Skin epidermis (tissue), 12 donors: ENCODE measurements at regions not wholly inside any gene's neighbourhood (a gene's known extent, or its start where the extent isn't known, plus 50 kb on each side); places are given as distances from the start of the nearest gene placed in this dataset.

Source experiments
- H3K27ac ChIP-seq, 21 experiments: fragments of 200-600 bp; sonication (generic) in 11 of 21; one replicate each; pipeline ENCODE4 v1.5.0; 2020; ENCODE audit warnings: mild to moderate bottlenecking in 3 of 21, inconsistent platforms in 2 of 21, moderate library complexity in 2 of 21
- H3K4me3 ChIP-seq, 7 experiments: fragments of 200-600 bp; sonication (generic) in 2 of 7; one replicate each; pipeline ENCODE4 v1.5.0; 2020; ENCODE audit warnings: inconsistent platforms in 2 of 7, mild to moderate bottlenecking in 2 of 7, moderate library complexity in 1 of 7

DNA sequence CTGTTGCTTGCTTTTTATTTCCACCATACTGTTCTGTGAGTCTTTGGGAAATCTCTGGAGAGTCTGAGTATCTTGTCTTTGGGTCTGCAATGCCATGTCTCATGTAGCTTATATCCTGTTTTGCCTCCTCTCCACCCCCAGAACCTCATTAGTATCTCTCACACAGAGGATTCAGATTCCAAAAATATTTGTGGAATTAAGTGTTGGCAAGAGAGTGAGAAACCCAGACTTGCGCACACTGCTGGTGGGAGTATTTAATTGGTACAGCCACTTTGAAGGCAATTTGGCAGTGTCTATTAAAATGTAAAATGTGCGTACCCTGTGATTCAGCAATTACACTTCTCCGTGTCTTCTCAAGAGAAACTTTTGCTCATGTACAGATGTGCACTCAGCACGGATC, 68.6 kb downstream of the ZNF621 start:
- H3K27ac ChIP-seq = no peak overlapping the region
- no peak overlapping the region for H3K4me3 ChIP-seq

DNA sequence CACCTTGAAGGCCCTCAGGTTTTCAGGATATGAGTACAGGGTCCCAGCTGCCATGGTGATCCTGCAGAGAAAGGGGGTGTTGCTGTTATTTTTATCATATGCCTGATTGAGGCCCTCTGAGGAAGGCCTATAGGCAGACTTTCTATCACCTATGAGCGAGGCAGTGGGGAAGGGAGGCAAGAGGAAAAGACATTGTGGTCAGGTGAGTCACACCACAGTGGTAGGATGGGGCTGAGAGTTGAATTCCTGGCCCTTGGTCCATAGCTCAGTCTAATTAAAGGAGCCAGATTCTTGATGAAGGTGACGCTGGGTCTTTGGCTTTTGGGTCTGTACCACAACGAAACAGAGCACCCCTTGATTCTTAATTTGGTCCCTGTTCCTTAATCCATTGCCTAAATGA, 72.7 kb downstream of the ZNF621 start:
- no peak overlapping the region for H3K27ac ChIP-seq
- no peak overlapping the region for H3K4me3 ChIP-seq

DNA sequence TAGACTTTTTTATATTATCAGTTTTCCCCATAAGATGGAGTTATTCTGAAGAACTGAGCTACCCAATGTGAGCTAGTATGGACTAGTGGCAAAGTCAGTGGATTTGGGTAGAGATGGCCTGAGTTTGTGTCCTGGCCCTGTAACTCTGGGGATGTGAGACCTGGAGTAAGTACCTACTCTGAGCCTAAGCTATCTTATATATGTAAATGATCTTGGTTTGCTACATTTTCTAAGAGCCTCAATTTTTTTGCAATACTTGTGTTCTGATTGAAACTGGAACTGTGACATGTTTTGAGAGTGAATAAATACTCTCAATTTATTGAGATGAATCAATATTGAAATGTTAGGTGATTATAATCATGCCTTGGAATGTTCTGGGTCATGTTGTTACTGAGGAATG, 73.6 kb downstream of the ZNF621 start:
- no peak overlapping the region for H3K4me3 ChIP-seq
- no peak overlapping the region for H3K27ac ChIP-seq

DNA sequence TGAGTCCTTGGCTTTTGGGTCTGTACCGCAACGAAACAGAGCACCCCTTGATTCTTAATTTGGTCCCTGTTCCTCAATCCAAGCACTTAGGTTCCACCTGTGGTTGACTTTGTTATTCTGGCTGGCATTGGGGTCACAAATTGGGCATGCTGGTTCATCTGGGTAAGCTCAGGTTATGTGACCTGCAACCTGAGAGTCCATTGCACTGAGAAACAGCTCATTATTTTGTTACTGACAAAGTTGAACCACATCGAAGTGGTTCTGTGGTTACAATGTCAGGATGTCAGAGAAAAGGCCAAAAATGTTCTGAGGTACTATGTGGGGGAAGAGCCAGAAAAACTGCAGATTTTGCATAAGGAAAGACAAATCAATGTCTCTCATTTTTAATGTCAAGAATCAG, 74.2 kb downstream of the ZNF621 start:
- no peak overlapping the region for H3K27ac ChIP-seq
- no peak overlapping the region for H3K4me3 ChIP-seq

DNA sequence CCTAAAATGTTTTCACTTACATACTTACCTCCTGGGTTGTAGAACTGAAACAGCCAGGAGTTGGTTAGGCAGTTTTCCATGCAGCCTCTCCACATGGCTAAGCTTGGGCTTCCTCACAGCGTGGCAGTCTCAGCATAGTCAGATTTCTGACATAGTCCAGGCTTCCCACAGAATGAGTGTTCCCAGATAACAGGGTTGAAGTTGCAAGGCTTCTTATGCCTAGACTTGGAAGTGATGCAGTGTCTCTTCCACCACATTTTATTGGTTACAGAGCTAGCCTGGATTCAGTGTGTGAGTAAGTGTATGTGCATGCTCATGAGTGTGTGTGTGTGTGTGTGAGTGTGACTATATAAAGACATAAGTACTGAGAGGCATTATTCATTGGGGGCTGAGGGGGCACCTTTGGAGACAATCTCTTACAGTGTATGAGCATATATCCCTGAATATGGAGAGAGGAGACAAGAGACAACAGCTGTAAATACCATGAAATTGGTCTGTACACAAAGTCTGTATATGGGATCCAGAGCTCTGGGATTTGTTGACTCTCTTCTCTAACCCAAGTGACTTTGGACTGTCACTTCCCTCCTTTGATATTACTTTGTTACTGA, 78.1 kb downstream of the ZNF621 start:
- H3K4me3 ChIP-seq = no peak overlapping the region

DNA sequence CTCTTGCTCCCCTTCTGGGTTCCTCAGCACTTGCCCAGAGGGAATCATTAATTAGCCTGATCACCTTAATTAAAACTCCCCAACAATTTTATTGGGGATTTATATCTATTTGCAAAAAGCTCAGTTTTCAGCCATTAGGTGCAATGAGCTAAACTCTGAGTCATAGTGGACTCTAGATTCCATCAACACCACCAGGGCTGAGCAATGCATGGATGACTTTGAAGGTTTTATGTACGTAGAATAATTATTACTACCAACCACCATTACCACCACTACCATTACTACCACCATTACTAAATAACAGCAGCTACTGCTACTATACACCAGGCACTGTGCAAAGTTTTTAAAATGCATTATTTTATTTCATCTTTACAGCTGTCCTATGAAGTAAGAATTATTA, 81.2 kb downstream of the ZNF621 start:
- H3K4me3 ChIP-seq = no peak overlapping the region
- H3K27ac ChIP-seq = no peak overlapping the region

More for the DNA sequence above, 78.1 kb downstream of the ZNF621 start:
- no peak overlapping the region for H3K27ac ChIP-seq

DNA sequence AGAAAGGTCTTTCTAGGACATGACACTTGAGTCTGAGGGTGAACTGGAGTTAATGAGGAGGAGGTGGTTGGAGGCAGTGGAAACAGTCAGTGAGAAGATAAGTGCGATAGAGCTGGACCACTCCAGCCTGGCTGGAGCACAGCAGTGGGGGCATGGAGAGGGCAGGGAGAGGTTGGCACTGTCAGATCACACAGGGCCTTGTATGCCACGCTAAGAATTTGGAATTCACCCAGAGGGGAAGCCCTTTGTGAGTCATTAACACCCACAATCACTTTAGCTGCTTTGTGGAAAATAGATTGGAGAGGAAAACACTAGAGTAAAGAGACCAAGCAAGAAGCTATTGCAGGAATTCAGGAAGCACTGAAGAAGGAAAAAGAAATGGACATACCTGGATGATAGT, 83.3 kb downstream of the ZNF621 start:
- Histone ChIP-seq H3K4me3 (no peak overlapping the region), H3K27ac (no peak overlapping the region)

DNA sequence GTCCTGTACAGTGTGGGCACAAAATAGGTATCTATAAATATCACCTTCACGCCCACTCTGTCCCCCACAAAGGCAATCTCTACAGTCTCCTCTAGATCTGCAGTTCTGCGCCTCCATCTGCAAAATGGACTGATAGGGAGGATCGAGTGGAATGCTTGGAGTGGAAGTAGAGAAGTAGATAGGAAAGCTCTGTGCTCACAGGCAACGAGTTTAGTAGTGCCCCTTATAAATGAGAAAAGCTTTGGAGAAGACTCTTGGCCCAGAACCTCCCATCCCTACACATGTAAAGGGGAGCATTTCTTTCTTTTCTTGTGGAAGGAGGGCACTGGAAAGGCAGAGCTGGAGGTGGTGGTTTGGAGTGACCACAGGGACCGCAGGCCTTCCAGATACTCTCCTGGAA, 88.5 kb downstream of the ZNF621 start:
- no peak overlapping the region for H3K4me3 ChIP-seq
- H3K27ac ChIP-seq = no peak overlapping the region

DNA sequence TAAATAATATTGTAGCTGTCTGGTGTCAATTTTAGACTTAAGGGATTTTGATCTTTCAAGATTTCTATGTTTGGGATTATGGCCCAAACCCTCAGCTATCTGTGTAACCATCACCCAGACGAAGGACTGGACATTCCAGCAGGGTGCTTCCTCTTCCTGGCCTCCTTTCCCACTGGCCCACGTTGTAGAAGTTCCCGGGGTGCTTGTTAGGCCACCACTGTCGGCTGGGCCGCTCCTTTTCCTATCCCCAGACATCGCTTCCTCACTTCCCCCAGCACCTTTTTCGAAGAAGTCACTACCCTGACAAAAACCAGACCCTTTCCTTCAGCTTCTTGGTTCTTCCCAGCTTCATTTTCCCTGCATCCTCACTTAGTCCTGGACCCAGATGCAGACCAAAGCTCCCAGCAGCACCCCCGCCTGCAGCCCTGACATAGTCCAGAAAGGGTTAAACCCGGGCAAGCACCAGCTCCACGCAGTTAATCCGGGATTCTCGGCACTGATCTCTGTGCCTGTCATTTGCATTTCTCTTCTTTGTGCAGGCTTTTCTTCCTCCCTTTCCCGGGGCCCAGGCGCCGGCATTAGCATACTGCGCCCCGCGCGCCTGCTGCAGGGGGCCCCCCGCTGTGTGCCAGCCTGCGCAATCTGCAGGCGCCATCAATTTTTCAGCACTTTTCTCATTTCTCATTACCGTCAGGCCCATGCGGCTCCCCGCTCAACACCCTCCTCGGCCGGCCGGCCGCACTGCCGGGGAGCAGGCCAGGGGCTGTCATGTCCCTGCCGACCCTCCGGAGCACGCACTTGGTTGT, 90.6 kb downstream of the ZNF621 start:
- Histone ChIP-seq H3K27ac (no peak overlapping the region), H3K4me3 (peak overlapping the region in 1 of 7 experiments; percentile 6)

DNA sequence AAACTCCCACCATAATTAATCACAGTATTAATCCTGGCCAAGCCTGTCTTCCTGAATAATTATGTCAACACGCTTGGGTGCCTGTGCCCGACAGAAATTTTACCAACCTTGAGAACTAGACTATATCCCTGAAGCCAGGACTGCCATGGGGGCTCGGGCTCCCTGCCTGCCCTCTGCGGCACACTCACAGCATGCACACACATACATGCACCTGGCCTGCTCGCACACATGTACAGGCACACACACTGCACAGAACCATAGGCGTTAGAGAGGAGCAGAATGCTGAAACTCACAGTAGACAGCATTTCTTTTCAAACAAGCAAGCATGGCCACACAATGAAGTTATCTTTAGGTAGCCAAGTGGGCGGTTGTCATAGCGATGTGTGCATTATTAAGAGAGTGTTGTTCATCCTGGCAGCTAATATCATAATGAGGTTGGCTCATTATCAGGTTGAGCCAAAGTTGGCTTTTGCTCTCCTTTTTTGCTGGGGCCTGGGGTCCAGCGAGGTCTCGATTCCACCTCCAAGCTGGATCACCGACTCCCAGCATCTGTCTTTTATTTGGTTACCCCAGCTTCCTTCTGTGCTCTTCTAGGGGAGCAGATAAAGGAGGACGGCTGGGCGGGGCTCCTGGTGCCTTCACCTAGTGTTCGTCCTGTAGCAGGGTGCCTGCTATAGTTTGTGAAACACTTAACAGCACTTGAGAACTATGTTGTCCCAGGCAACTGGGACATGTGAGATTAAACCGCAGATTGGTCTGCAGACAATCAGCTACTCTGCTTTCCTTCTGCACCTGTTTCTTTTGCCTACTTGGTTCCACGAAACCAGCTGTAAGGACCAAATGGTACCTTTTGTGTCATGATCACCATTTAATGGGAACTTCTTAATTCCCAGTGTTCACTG, 91.4 kb downstream of the ZNF621 start:
- peak overlapping the region in 1 of 7 experiments; percentile 6 for H3K4me3 ChIP-seq
- no peak overlapping the region for H3K27ac ChIP-seq

DNA sequence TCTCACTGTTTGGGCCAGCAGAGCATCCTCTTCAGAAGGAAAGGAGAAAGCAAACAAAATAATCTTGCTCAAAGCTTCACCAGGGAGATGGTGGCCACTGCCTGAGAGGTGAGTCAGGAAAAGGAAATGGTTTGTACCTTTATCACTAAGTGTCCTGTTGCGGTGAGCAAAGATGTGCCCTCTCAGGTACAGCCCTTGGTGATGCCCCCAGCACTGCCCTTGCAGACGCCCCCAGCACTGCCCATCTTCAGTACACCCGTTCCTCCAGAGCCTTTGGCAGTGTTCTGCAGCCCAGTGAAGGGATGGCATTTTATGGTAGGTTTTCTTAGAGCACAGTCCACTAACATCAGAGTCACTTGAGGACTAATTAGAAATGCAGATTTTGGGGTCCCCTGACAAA, 92.3 kb downstream of the ZNF621 start:
- Histone ChIP-seq H3K27ac (no peak overlapping the region), H3K4me3 (no peak overlapping the region)

DNA sequence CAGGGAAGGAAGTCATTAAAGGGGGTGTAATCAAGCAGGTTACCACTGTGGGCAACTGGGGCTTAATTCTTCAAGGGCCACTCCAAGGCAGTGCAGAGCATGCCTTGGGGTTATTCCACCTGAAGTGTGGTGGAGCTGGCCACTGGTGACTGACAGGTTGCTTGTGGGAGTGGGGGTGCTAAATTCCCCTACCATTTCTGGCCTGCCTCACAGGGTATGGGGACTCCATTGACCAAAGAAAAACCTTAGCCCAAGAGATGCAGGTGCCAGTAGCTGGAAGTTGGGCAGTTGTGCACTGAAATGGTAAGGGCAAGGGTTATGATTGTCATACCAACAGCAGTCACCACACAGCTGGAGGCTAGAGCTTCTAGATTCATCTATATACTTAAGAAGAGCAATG, 93.4 kb downstream of the ZNF621 start:
- H3K27ac ChIP-seq = no peak overlapping the region
- H3K4me3 ChIP-seq = no peak overlapping the region

DNA sequence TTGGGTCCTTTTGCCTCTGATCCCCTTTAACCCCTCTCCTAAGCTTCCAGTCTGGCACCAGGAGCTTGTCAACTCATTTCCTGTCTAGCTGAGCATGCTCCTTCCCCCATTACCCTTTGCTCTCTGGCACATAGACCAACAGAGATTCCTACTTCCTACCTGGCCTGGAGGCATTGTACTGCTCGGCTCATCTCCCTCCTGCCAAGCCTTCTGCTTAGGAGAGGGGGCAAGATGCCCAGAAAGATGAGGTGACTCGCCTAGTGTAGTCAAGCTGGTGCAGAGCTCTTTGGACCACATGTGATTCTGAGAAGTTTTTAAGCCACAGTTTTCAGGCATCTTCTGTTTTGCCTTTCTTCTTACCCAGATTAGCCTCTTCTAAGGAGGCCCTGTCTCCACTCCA, 95.4 kb downstream of the ZNF621 start:
- Histone ChIP-seq H3K27ac (no peak overlapping the region), H3K4me3 (no peak overlapping the region)

DNA sequence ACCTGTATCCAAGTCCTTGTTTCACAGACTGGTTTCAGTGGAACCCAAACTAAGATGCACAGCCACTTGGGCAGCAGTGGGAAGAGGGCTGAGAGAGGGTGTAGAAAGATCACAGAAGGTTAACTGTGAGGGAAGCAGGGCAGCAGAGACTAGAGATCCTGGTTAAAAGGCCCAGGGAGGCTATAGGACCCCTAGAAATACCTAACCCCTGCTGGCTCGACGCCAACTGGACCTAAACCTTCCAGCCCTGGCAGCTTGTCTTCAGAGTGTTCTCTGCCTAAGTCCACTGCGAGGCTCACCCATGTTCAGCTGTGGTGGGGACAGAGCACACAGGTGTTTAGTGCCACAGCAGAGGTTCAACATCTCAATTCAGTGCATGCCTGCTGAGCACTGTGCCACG, 96.5 kb downstream of the ZNF621 start:
- H3K4me3 ChIP-seq = no peak overlapping the region
- no peak overlapping the region for H3K27ac ChIP-seq

DNA sequence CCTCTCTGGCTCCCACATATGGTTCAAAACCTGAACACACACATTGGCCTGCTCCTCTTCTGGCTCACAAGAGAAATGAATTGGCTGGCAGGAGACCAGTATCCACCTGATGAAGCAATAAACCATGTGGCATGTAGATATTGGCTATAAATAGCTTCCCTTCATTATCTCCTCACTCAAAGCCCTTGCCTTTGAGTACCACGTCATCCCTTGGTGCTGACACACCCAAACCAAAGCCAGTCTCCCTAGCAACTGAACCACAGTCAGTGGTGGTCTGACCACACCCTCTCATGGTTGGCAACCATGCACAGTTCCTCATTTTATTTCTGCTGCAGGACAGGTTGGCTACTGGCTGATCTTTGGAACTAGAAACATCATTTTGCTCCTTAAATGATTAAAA, 98.8 kb downstream of the ZNF621 start:
- Histone ChIP-seq H3K4me3 (no peak overlapping the region), H3K27ac (no peak overlapping the region)

DNA sequence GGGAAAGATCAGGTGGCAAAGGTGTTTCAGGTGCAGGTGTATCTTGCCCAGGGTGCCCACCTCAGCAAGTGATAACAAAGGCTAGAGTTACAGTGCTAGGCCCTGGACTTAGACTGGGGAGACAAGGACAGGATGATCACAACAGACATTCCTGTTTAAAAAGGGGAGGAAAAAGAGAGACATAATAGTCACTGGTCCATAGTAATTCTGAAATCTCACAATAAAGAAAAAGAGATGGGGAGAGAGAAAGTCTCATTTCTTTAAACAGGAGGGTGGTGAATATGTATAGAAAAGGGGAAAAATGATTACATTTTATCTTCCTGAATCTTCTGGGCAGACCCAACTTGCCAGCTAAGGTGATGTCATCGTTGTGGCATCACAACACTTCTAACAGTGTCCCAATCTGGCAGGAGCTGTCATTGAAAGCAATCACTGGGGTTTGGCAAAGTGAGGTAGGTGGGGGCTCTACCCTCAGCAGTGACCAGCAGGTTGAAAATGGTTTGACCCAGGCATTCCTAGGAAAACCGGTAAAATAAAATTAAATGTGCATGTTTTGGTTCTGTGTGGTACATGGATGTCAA, 99.5 kb downstream of the ZNF621 start:
- H3K27ac ChIP-seq = peak overlapping the region in 3 of 21 experiments; percentile 8 to 71 (median 29)
- H3K4me3 ChIP-seq = no peak overlapping the region

DNA sequence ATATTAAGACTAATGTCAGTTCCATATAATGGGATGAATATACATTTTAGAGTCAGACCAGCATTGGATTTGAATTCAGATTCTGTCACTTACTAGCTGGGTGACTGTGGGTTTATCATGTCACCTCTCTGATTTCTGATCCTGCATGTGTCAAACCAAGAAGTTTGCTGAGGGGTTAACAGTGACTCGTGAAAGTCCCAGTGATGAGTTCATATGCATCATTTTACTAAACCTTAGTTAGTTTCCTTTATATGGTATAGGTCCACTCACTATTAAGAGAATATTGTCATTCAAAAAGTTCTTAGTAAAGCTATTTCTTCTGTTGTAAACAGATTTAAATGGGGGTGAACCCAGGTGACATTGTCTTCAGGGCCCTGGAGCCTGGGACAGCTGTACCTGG, 102.3 kb downstream of the ZNF621 start:
- no peak overlapping the region for H3K4me3 ChIP-seq
- no peak overlapping the region for H3K27ac ChIP-seq

DNA sequence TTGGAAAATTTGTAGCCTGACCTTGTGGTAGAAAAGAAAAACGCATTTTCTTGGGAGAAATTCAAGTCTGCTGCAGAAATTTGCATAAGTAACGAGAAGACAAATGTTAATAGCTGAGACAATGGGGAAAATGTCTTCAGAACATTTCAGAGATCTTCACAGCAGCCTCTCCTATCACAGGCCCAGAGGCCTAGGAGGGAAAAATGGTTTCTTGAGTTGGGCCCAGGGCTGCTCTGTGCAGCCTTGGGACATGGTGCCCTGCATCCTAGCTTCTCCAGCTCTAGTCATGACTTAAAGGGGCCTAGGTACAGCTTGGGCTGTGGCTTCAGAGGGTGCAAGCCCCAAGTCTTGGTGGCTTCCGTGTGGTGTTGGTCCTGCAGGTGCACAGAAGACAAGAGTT, 104.2 kb downstream of the ZNF621 start:
- H3K4me3 ChIP-seq = no peak overlapping the region
- no peak overlapping the region for H3K27ac ChIP-seq

DNA sequence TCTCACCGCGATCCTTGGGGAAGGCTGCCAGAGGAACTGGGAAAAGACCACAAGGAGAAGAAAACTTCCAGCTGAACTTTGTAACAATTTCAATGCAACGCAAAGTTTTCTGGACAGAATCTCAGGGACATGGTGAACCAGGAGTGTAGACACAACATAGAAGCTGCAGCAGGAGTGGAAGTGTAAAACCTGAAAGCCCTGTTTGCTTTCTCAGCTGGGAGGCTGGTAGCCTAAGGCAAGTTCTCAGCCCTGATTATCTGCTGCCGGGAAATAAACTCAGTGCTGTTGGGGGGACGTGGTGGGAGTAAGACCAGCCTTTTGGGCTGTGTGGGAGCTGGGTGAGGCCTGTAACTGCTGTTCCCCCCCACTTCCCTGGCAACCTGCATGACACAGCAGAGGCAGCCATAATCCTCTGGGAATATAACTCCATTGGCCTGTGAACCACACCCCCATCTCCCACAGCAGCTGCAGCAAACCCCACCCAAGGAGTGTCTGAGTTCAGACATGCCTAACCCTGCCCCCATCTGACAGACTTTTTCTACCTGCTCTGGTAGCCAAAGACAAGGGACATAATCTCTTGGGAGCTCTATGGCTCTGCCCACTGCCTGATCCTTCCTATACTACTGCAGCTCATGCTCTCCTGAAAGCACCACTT, 106.7 kb downstream of the ZNF621 start:
- no peak overlapping the region for H3K4me3 ChIP-seq

DNA sequence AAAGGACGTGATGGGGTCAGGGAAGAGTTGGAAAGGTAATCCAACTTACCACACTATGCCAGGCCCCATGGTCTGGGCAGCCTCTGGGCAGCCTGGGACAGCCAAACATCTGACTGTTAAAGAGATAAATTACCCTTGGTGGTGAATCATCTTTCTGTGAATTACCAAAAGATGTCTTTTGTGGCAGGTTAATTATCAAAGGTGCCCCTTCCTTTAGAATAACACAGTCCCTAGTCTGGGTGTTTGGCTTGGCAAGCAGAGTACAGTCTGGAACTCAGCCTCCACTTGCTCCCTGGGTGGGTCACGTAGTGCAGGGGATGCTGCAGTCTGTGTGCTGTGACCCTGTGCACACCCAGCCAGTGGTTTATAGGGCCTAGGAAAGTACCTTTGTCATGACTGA, 113.1 kb downstream of the ZNF621 start:
- Histone ChIP-seq H3K27ac (no peak overlapping the region), H3K4me3 (no peak overlapping the region)

More for the DNA sequence above, 106.7 kb downstream of the ZNF621 start:
- H3K27ac ChIP-seq = peak overlapping the region in 18 of 21 experiments; percentile 6 to 81 (median 56)
